ENCODE measurements at regions not wholly inside any gene's neighbourhood (a gene's known extent, or its start where the extent isn't known, plus 50 kb on each side); places are given as distances from the start of the nearest gene placed in this dataset.
"Not testable (repeated sequence)": the region's sequence is repeated elsewhere in the genome, so short reads cannot be mapped to it uniquely, and the experiment has no call there.

- DNase-seq: no peak
Observed at GRCh38 chr2:82344670-82345069, 2040.1 kb upstream of the LRRTM1 start.

GRCh38 chr2:82342356-82342755 lies 2037.8 kb upstream of the LRRTM1 start:
- DNase-seq: no peak

GRCh38 chr2:82340578-82341053 lies 2036.1 kb upstream of the LRRTM1 start:
- DNase-seq: no peak

- DNase-seq: no peak
Observed at GRCh38 chr2:82339805-82340204, 2035.3 kb upstream of the LRRTM1 start.

GRCh38 chr2:82333697-82334096 lies 2029.1 kb upstream of the LRRTM1 start:
- no peak for DNase-seq

- DNase-seq: no peak
Observed at GRCh38 chr2:82330155-82330554, 2025.6 kb upstream of the LRRTM1 start.

- not testable (repeated sequence) for DNase-seq
Observed at GRCh38 chr2:82326180-82326767, 2021.7 kb upstream of the LRRTM1 start.

- DNase-seq: no peak
Observed at GRCh38 chr2:82320296-82320695, 2015.7 kb upstream of the LRRTM1 start.

GRCh38 chr2:82317012-82317411 lies 2012.5 kb upstream of the LRRTM1 start:
- no peak for DNase-seq

GRCh38 chr2:82316586-82316985 lies 2012.0 kb upstream of the LRRTM1 start:
- no peak for DNase-seq

GRCh38 chr2:82314836-82315472 lies 2010.4 kb upstream of the LRRTM1 start:
- no peak for DNase-seq

- no peak for DNase-seq
Observed at GRCh38 chr2:82307511-82307910, 2003.0 kb upstream of the LRRTM1 start.

- DNase-seq: no peak
Observed at GRCh38 chr2:82301506-82301905, 1997.0 kb upstream of the LRRTM1 start.

- no peak for DNase-seq
Observed at GRCh38 chr2:82289446-82289845, 1984.9 kb upstream of the LRRTM1 start.

- DNase-seq: no peak
Observed at GRCh38 chr2:82283075-82283474, 1978.5 kb upstream of the LRRTM1 start.

- no peak for DNase-seq
Observed at GRCh38 chr2:82282111-82282882, 1977.7 kb upstream of the LRRTM1 start.

GRCh38 chr2:82279367-82279766 lies 1974.8 kb upstream of the LRRTM1 start:
- no peak for DNase-seq

GRCh38 chr2:82278416-82278815 lies 1973.9 kb upstream of the LRRTM1 start:
- DNase-seq: no peak

GRCh38 chr2:82275599-82275998 lies 1971.0 kb upstream of the LRRTM1 start:
- DNase-seq: no peak

- DNase-seq: no peak
Observed at GRCh38 chr2:82268446-82268845, 1963.9 kb upstream of the LRRTM1 start.

GRCh38 chr2:82260521-82260920 lies 1956.0 kb upstream of the LRRTM1 start:
- no peak for DNase-seq

GRCh38 chr2:82259551-82259950 lies 1955.0 kb upstream of the LRRTM1 start:
- no peak for DNase-seq

GRCh38 chr2:82257796-82258555 lies 1953.4 kb upstream of the LRRTM1 start:
- no peak for DNase-seq
